Loucy (cell line): ENCODE measurements at regions not wholly inside any gene's neighbourhood (a gene's known extent, or its start where the extent isn't known, plus 50 kb on each side); places are given as distances from the start of the nearest gene placed in this dataset.

Experiments
- H2AFZ ChIP-seq: fragments of 200-600 bp; sonication (generic); 2 replicates; pipeline ENCODE4 v1.6.0; 2016; ENCODE audit warnings: antibody characterized with exemption, mild to moderate bottlenecking, low read length, moderate library complexity
- H3F3A ChIP-seq: fragments of 200-600 bp; 2 replicates; pipeline ENCODE4 v1.6.0; 2016; ENCODE audit warnings: antibody characterized with exemption, low read depth, mild to moderate bottlenecking
- H3K27me3 ChIP-seq: fragments of 200-600 bp; sonication (generic); 2 replicates; pipeline ENCODE4 v1.6.1; 2014; ENCODE audit warnings: low read length, mild to moderate bottlenecking; ENCODE audit not compliant: insufficient read depth, poor library complexity, severe bottlenecking
- H3K36me3 ChIP-seq: fragments of 200-600 bp; sonication (generic); 2 replicates; pipeline ENCODE4 v1.6.1; 2016; ENCODE audit warnings: low read length; ENCODE audit not compliant: insufficient read depth
- H3K4me1 ChIP-seq: fragments of 200-600 bp; sonication (generic); 2 replicates; pipeline ENCODE4 v1.5.1; 2014; ENCODE audit warnings: low read length, mild to moderate bottlenecking; ENCODE audit not compliant: insufficient read depth, poor library complexity, severe bottlenecking
- H3K4me2 ChIP-seq: fragments of 200-600 bp; sonication (generic); 2 replicates; pipeline ENCODE4 v1.6.0; 2014; ENCODE audit warnings: antibody characterized with exemption, low read length, low read depth, mild to moderate bottlenecking; ENCODE audit not compliant: poor library complexity, severe bottlenecking
- H3K4me3 ChIP-seq: fragments of 200-600 bp; sonication (generic); 2 replicates; pipeline ENCODE4 v1.5.1; 2014; ENCODE audit warnings: low read length, mild to moderate bottlenecking, mixed read lengths; ENCODE audit not compliant: poor library complexity, severe bottlenecking
- H3K79me2 ChIP-seq: fragments of 200-600 bp; sonication (generic); 2 replicates; pipeline ENCODE4 v1.6.1; 2014; ENCODE audit warnings: low read length; ENCODE audit not compliant: insufficient read depth
- H3K9ac ChIP-seq: fragments of 200-600 bp; sonication (generic); 2 replicates; pipeline ENCODE4 v1.6.0; 2014; ENCODE audit warnings: mild to moderate bottlenecking, low read depth, low read length, moderate library complexity; ENCODE audit not compliant: poor library complexity, severe bottlenecking
- H3K9me2 ChIP-seq: fragments of 200-600 bp; sonication (generic); replicated peaks from 2 replicates; pipeline ENCODE4 v1.6.1; 2016; ENCODE audit warnings: low read depth, low read length, mixed read lengths
- H3K9me3 ChIP-seq: fragments of 200-600 bp; sonication (generic); 2 replicates; pipeline ENCODE4 v1.6.1; 2014; ENCODE audit warnings: mild to moderate bottlenecking, antibody characterized with exemption, low read length, low read depth; ENCODE audit not compliant: insufficient read depth
- H4K20me1 ChIP-seq: fragments of 200-600 bp; sonication (generic); 2 replicates; pipeline ENCODE4 v1.6.0; 2014; ENCODE audit warnings: antibody characterized with exemption, low read length, mild to moderate bottlenecking; ENCODE audit not compliant: insufficient read depth, poor library complexity, severe bottlenecking
- EZH2phosphoT487 ChIP-seq: fragments of 200-600 bp; IDR thresholded peaks from 2 replicates; pipeline ENCODE4 v1.6.1; 2018; ENCODE audit warnings: antibody characterized with exemption, mild to moderate bottlenecking, moderate library complexity, borderline replicate concordance
- TF ChIP-seq, protein P1 (sequence below): fragments of 200-600 bp; sonication (generic); conservative IDR thresholded peaks from 2 replicates; pipeline ENCODE4 v1.5.1; 2014; ENCODE audit warnings: mild to moderate bottlenecking, antibody characterized with exemption, low read length

DNA sequence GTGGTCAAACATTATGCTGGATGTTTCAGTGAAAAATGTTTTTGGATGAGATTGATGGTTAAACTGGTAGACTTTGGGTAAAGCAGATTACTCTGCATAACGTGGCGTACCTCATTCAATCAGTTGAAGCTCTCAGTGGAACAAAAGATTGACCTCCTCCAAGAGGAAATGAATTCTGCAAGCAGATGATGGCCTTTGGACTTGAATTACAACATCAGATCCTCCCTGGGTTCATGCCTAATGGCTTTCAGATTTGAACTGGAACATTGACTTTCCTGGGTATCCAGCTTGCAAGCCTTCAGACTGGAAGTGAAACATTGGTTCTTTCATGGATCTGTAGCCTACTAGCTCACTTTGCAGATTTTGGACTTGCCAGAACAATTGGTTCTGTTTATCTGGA is 169.3 kb upstream of the MALRD1 start:
- H3K4me1 ChIP-seq: no peaks in the 10 kb centered on the region
- no peaks in the 10 kb centered on the region for H3K9me3 ChIP-seq
- H4K20me1 ChIP-seq: no peaks in the 10 kb centered on the region
- no peak overlapping the region for H2AFZ ChIP-seq
- no peaks in the 10 kb centered on the region for H3K9me2 ChIP-seq
- no peaks in the 10 kb centered on the region for H3K36me3 ChIP-seq
- H3K27me3 ChIP-seq: no peaks in the 10 kb centered on the region
- TF ChIP-seq EZH2phosphoT487: no peak
- TF ChIP-seq, protein P1, sequence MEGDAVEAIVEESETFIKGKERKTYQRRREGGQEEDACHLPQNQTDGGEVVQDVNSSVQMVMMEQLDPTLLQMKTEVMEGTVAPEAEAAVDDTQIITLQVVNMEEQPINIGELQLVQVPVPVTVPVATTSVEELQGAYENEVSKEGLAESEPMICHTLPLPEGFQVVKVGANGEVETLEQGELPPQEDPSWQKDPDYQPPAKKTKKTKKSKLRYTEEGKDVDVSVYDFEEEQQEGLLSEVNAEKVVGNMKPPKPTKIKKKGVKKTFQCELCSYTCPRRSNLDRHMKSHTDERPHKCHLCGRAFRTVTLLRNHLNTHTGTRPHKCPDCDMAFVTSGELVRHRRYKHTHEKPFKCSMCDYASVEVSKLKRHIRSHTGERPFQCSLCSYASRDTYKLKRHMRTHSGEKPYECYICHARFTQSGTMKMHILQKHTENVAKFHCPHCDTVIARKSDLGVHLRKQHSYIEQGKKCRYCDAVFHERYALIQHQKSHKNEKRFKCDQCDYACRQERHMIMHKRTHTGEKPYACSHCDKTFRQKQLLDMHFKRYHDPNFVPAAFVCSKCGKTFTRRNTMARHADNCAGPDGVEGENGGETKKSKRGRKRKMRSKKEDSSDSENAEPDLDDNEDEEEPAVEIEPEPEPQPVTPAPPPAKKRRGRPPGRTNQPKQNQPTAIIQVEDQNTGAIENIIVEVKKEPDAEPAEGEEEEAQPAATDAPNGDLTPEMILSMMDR: no peak
- H3F3A ChIP-seq: no peaks in the 10 kb centered on the region
- H3K9ac ChIP-seq: no peak overlapping the region
- no peak overlapping the region for H3K4me3 ChIP-seq
- H3K79me2 ChIP-seq: no peaks in the 10 kb centered on the region
- no peak overlapping the region for H3K4me2 ChIP-seq

DNA sequence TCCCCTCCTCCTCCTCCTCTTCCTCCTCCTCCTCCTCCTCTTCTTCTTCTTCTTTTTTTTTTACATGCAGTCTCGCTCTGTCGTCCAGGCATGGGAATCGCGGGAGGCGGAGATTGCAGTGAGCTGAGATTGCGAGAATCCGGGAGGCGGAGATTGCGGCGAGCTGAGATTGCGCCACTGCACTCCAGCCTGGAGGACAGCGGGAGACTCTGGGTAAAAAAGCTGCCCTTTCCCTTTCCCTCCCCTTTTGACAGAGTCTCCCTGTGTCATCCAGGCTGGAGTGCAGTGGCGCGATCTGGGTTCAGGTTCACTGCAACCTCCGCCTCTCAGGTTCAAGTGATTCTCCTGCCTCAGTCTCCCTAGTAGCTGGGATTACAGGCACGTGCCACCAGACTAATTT is 168.1 kb upstream of the MALRD1 start:
- Histone ChIP-seq H3K9me2 (no peaks in the 10 kb centered on the region), H3K36me3 (no peaks in the 10 kb centered on the region), H3K9ac (no peak overlapping the region), H3K4me3 (no peak overlapping the region), H2AFZ (no peak overlapping the region), H3K4me2 (no peak overlapping the region), H3K9me3 (no peaks in the 10 kb centered on the region), H3K79me2 (no peaks in the 10 kb centered on the region), H3K27me3 (no peaks in the 10 kb centered on the region), H3K4me1 (no peaks in the 10 kb centered on the region), H4K20me1 (no peaks in the 10 kb centered on the region), H3F3A (no peaks in the 10 kb centered on the region)
- TF ChIP-seq EZH2phosphoT487: no peak
- TF ChIP-seq, protein P1: no peak

- H3K36me3 ChIP-seq: no peaks in the 10 kb centered on the region
- H3K4me2 ChIP-seq: no peak overlapping the region
- no peaks in the 10 kb centered on the region for H3K4me1 ChIP-seq
- no peaks in the 10 kb centered on the region for H3K79me2 ChIP-seq
- no peaks in the 10 kb centered on the region for H3K9me2 ChIP-seq
- no peak overlapping the region for H2AFZ ChIP-seq
- no peaks in the 10 kb centered on the region for H3K27me3 ChIP-seq
- no peak for TF ChIP-seq EZH2phosphoT487
- TF ChIP-seq, protein P1: no peak
- no peaks in the 10 kb centered on the region for H3K9me3 ChIP-seq
- no peak overlapping the region for H3K9ac ChIP-seq
- no peaks in the 10 kb centered on the region for H3F3A ChIP-seq
- no peak overlapping the region for H3K4me3 ChIP-seq
- no peaks in the 10 kb centered on the region for H4K20me1 ChIP-seq
These were observed 162.5 kb upstream of the MALRD1 start for GRCh38 chr10:18886102-18886501.
